C4-2B (cell line): ENCODE measurements at regions not wholly inside any gene's neighbourhood (a gene's known extent, or its start where the extent isn't known, plus 50 kb on each side); places are given as distances from the start of the nearest gene placed in this dataset.

Experiments
- ZFX ChIP-seq: fragments of 450-650 bp; IDR thresholded peaks from 2 replicates; pipeline ENCODE4 v1.6.1; 2017
- TF ChIP-seq, protein P1 (sequence below): fragments of 450-650 bp; conservative IDR thresholded peaks from 2 replicates; pipeline ENCODE4 v1.5.1; 2017; ENCODE audit warnings: mild to moderate bottlenecking

DNA sequence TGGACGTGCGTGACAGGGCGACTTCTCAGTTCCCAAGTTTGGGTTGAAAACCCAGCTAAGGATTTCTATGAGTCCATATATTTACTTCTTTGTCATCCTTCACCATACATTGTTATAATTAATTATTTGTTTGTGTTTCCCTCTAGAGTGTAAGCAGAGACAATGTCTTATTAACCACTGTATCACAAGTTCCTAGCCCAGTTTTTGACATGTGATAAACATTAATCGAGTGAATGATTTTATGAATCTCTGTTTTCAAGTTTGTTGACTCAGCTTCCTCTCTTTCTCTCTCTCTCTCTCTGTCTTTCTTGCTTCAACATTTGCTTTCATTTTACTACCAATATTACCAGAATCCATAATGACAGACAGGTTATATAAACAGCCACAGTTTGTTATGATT is 1259.6 kb upstream of the TENM4 start:
- TF ChIP-seq, protein P1, sequence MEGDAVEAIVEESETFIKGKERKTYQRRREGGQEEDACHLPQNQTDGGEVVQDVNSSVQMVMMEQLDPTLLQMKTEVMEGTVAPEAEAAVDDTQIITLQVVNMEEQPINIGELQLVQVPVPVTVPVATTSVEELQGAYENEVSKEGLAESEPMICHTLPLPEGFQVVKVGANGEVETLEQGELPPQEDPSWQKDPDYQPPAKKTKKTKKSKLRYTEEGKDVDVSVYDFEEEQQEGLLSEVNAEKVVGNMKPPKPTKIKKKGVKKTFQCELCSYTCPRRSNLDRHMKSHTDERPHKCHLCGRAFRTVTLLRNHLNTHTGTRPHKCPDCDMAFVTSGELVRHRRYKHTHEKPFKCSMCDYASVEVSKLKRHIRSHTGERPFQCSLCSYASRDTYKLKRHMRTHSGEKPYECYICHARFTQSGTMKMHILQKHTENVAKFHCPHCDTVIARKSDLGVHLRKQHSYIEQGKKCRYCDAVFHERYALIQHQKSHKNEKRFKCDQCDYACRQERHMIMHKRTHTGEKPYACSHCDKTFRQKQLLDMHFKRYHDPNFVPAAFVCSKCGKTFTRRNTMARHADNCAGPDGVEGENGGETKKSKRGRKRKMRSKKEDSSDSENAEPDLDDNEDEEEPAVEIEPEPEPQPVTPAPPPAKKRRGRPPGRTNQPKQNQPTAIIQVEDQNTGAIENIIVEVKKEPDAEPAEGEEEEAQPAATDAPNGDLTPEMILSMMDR = no peak
- TF ChIP-seq ZFX = no peak
